OCI-M1 (cell line): ENCODE measurements at regions not wholly inside any gene's neighbourhood (a gene's known extent, or its start where the extent isn't known, plus 50 kb on each side); places are given as distances from the start of the nearest gene placed in this dataset.

Source experiments
- DNase-seq: peaks from one replicate; lab custom pipeline; 2025; lab: John Stamatoyannopoulos, UW

DNA sequence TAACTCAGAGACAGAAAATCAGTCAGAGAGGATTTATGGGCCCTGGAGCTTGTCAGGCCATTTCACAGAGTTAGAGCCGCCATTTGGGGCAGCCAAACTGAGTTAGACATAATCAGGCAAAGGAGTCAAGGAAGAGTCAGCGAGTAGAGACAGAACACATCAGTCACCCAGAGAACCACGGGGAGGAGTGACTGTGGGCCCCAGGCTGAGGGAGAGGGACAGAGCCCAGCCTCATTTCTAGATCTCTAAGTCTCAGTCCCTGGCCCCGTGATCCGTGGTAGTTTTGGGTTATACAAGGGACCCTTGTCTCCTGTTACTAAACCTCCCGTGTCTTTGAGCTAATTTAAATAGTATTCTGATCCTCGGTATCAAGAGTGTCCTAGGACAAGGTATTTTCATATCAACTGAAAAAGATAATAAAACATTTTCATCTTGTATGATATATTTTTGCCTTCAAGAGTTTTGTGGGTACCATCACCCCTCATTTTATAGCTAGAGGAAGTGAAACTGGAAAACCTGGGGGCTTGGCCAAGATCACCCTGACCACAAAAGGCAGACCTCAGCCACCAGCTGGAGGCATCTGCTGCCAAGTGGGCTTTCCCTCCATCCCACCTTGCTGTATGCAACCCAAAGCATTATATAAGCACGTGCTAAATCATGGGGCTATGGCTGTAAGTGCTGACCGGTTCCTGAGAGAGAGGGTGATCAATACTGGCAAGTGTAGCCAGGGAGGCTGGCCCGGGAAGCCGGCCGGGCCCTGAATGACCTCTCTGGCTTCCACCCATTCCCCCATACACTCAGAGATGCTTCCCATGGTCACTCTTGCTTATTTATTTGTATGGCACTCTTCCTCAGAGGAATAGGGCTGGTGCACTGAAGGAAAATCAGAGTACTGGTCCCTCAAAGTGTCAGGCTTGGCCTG is 204.1 kb downstream of the BCOR start:
- no peak for DNase-seq

DNA sequence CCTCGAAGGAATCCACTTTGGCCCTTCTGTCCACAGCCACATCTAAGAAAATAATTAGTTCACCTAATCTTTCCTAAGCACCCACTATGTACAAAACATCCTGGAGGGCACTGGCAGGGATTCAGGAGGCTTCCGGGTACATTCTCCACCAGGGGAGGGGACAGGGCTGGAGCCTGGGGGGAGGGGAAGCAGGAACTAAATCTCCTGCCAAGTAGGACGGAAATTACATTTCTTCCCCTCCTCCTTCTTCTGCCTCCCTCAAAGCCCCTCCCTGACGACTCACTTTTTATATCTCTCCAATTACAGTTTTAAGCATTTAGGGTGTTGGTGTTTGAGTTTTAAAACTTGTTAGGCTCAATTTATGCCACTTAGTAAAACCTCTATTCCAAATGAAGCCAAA is 203.1 kb downstream of the BCOR start:
- DNase-seq: no peak

GRCh38 chrX:39895218-39896110 is 202.3 kb downstream of the BCOR start:
- no peak for DNase-seq

DNA sequence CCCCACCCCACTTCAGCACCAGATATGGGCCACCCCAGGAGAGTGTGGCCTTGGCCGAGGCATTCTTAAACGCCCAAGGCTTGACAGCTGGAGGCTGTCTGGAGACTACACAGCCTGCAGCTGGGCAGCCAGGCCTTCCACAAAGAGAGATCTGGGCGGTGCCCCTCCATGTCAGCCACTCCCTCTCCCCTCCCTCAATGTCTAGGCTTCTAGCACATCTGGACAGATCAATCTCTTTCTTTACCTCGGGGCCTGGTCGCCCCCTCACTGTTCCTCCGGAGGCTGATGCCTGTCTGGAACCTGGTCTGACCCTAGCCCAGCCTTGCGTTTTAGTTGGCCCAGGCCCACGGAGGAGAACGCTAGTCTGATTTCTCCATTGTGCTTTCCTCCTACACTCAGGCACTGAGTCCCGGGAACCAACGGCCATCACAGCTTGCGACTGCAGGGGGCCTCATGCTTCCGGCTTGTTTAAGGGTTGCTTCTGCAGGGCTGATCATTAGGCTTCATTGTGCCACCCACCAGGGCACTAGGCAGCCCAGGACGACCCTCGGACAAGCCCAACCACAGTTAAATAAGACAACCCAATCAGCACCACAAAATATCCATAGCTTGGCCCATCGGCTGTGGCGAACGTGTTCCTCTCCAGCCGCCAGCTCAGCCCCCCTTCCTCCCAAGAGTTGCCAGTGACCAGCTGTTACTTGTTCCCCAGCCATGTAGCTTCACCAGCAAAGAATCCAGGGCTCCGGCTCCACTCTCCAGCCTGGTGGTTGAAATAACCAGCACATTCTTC is 200.6 kb downstream of the BCOR start:
- no peak for DNase-seq

- DNase-seq: no peak
Measured at GRCh38 chrX:39897741-39898097, 200.0 kb downstream of the BCOR start.

- no peak for DNase-seq
Measured at GRCh38 chrX:39898147-39898546, 199.6 kb downstream of the BCOR start.

- no peak for DNase-seq
Measured at GRCh38 chrX:39899059-39899458, 198.7 kb downstream of the BCOR start.

- DNase-seq: no peak
Measured at GRCh38 chrX:39899856-39900776, 197.6 kb downstream of the BCOR start.

DNA sequence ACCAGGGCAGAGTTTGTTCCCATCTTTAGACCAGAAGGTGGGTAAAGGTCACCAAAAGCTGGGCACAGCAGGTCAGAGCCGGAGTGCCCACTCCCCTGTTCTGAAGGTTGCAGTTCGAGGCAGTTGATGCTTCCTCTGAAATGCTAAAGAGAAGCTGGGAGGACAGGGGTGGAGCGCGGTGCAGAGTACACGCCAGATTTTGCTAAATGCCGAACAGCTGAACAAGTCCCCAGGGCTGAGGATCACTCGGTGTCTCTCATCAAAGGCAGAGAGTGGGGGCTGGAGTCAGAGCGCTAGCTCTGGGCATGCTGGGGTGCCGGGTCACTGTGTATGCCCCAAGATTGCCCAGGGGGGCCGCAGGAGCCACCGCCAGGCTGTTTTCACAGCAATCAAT is 197.0 kb downstream of the BCOR start:
- no peak for DNase-seq

- DNase-seq: no peak
Measured at GRCh38 chrX:39903343-39903742, 194.4 kb downstream of the BCOR start.

DNA sequence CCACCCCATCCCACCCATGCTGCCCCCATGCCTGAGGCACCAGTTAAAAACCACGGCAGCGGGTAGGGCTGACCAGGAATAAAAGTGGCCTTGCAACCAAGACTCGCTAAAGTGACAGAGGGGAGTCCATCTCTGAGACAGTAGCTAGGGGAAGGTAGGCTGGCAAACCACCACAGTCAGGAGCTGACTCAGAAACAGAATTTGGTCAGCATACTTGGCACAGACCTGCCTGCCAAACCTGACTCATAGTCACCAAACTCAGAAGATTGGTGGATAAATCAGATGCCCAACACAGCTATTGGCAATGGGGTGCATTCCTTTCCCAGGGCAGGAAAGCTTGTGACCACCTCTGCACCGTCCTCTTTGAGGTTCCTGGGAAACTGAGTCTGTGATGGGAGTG is 193.8 kb downstream of the BCOR start:
- no peak for DNase-seq

DNA sequence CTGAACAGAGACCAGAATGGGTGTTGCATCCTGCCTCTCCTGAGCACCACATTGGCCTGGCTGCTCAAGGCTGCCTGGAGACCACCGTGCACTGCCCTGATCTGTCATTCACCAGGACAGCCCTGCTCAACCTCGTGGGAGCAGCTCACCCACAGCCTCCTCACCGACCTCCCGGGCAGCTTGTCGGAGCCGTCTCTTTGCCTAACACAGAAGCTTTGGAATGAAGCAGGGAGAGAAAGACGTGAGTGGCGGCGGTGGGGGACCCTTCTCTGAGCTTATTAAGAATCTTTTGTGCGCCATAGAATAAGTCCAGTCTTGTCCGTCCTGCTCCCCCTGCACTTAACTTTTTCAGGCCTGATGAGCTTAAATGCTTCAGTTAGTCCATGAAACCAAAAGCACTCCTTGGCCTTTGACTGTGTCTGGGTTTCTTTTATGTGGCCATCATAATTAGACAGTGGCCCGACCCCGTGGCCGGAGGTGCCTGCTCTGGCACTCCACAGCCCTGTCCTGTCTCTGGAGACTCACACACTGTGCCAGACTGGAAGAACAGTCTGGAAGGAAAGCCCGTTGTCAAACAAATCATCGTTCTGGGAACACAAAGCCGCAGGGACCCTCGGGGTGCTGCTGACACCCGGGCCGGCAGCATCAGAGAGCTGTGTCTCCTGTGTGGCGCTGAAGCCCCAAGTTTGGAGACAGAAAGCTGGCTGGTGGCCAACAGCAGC is 192.8 kb downstream of the BCOR start:
- DNase-seq: no peak

GRCh38 chrX:39905538-39905891 is 192.2 kb downstream of the BCOR start:
- DNase-seq: no peak

- no peak for DNase-seq
Measured at GRCh38 chrX:39905946-39906345, 191.8 kb downstream of the BCOR start.

DNA sequence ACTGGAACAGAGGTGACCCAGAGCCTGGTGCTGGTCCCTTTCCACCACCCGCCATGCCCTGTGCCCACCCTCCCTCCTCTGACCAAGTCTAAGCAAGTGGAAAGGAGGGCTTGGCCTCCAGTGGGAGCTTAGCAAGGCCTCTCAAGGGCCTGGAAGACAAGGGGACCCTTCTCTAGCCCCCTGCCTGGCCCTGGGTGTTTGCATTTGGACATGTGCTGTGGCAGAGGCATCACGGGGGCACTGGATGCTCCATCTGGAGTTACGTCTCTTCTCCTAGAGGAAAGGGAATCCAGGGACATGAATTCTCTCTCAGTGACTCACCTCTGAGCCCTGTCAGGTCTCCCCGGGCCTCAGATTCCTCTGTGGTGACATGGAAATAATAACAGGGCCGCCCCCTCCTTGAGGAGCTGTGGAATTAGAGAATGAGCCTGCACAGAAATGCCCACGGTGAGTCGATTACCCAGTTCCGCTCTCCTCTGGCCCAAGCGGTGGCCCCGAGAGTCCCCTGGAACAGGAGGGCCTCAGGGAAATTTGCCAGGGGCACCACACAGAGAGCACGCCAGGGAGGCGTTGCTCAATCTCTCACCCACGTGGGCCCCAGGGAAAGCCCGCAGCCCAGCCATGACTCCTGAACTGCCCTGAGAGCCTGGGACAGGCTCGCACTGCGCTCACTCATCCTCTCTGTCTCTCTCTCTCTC is 189.6 kb downstream of the BCOR start:
- no peak for DNase-seq

- DNase-seq: no peak
Measured at GRCh38 chrX:39909996-39910395, 187.8 kb downstream of the BCOR start.

DNA sequence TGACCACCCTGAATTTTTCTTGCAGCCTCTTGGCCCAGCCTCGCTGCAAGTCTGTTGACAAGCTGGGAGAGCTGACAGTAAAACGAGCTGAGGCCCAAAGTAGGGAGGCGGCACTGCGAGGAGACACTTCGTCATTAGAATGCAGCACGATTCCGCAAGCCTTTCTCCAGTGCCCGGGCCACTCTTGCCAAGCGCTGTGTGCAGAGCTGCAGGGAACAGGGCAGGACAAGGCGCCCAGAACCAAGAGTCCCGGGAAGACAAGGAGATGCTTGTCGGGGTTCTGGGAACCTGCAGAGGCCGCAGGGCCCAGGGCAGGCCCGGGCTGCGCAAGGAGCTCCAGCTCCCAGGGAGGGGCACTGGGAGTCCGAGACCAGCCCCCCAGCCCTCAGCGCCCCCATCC is 187.1 kb downstream of the BCOR start:
- no peak for DNase-seq

- no peak for DNase-seq
Measured at GRCh38 chrX:39911278-39911897, 186.4 kb downstream of the BCOR start.

DNA sequence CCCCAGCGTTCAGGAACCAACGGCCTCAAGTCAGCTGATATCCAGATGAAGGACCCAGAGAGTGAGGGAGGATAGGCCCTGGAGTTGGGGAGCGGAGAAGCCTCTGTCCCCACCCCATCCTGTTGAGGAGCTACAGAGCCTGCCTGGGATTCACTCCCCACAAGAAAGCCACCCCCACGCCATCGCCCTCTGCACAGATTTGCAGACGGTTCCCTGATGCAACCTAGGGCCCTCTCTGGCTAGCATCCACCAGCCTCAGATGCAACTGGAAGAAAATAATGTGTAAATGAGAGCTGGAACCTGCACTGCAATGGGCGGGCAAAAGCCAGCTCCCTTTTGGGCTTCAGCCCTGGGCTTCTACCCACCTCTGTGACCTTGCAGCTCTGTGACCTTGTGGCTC is 185.6 kb downstream of the BCOR start:
- DNase-seq: no peak

GRCh38 chrX:39915081-39915480 is 182.7 kb downstream of the BCOR start:
- no peak for DNase-seq
